WTC11 (cell line): ENCODE measurements at regions not wholly inside any gene's neighbourhood (a gene's known extent, or its start where the extent isn't known, plus 50 kb on each side); places are given as distances from the start of the nearest gene placed in this dataset.

Experiments
- ATAC-seq: fragments of 200-7000 bp; cut with Tn5 transposase; 2 replicates; pipeline ENCODE4 v1.10.0; 2021; ENCODE audit warnings: mild to moderate bottlenecking, moderate library complexity
- CTCF ChIA-PET: fragments of 300-600 bp; sonication (Branson Sonifier 250); formaldehyde crosslinking; loops from one replicate; lab custom pipeline; 2021; ENCODE audit warnings: antibody characterized with exemption; lab: Charles Lee
- POLR2A ChIA-PET: fragments of 350-600 bp; sonication (Branson Sonifier 250); formaldehyde crosslinking; loops from one replicate; lab custom pipeline; 2021; ENCODE audit warnings: antibody characterized with exemption; lab: Charles Lee
- DNase-seq: peaks from one replicate; pipeline ENCODE4 v3.0.0; 2021; ENCODE audit warnings: low spot score
- H3K27ac Mint-ChIP-seq: 2 replicates; pipeline ENCODE4 v1.8.0; 2021; ENCODE audit warnings: mixed read lengths
- H3K27me3 Mint-ChIP-seq: 2 replicates; pipeline ENCODE4 v1.8.0; 2021; ENCODE audit warnings: low read depth, mild to moderate bottlenecking, moderate library complexity, mixed read lengths
- H3K36me3 Mint-ChIP-seq: 2 replicates; pipeline ENCODE4 v1.8.0; 2021; ENCODE audit warnings: mixed read lengths
- H3K4me1 Mint-ChIP-seq: 2 replicates; pipeline ENCODE4 v1.8.0; 2022; ENCODE audit warnings: mixed read lengths
- H3K4me3 Mint-ChIP-seq: 2 replicates; pipeline ENCODE4 v1.8.0; 2021; ENCODE audit warnings: mild to moderate bottlenecking, moderate library complexity, mixed read lengths
- H3K9me3 Mint-ChIP-seq: 2 replicates; pipeline ENCODE4 v1.8.0; 2021; ENCODE audit warnings: mixed read lengths
- ARID4B ChIP-seq: sonication (generic); formaldehyde crosslinking; IDR thresholded peaks from 2 replicates; pipeline ENCODE4 v1.8.0; 2023; ENCODE audit warnings: missing genetic modification reagents, mild to moderate bottlenecking, borderline replicate concordance
- ATF2 ChIP-seq: sonication (generic); formaldehyde crosslinking; IDR thresholded peaks from 2 replicates; pipeline ENCODE4 v1.8.1; 2022; ENCODE audit warnings: low read depth, missing genetic modification reagents, borderline replicate concordance
- ELF4 ChIP-seq: sonication (generic); formaldehyde crosslinking; IDR thresholded peaks from 2 replicates; pipeline ENCODE4 v1.8.1; 2022; ENCODE audit warnings: low read depth, mild to moderate bottlenecking, moderate library complexity, missing genetic modification reagents
- ERG ChIP-seq: fragments of 250-450 bp; sonication (Bioruptor Pico); IDR thresholded peaks from 2 replicates; pipeline ENCODE4 v1.8.0; 2021; ENCODE audit warnings: mild to moderate bottlenecking
- FOXJ3 ChIP-seq: sonication (generic); formaldehyde crosslinking; IDR thresholded peaks from 2 replicates; pipeline ENCODE4 v1.9.0; 2021; ENCODE audit warnings: missing genetic modification reagents, mild to moderate bottlenecking, borderline replicate concordance
- JAZF1 ChIP-seq: fragments of 250-450 bp; sonication (Bioruptor Pico); IDR thresholded peaks from 2 replicates; pipeline ENCODE4 v1.9.0; 2021; ENCODE audit warnings: moderate library complexity, mild to moderate bottlenecking, inconsistent platforms
- KAT7 ChIP-seq: sonication (generic); formaldehyde crosslinking; IDR thresholded peaks from 2 replicates; pipeline ENCODE4 v1.8.1; 2023; ENCODE audit warnings: missing genetic modification reagents, mild to moderate bottlenecking, borderline replicate concordance
- MAX ChIP-seq: sonication (generic); formaldehyde crosslinking; IDR thresholded peaks from 2 replicates; pipeline ENCODE4 v1.8.0; 2022; ENCODE audit warnings: mild to moderate bottlenecking, missing genetic modification reagents
- NR3C1 ChIP-seq: sonication (generic); formaldehyde crosslinking; conservative IDR thresholded peaks from 2 replicates; pipeline ENCODE4 v1.8.1; 2023; ENCODE audit warnings: low read depth, mild to moderate bottlenecking, missing genetic modification reagents
- PRRX2 ChIP-seq: fragments of 250-450 bp; sonication (Bioruptor Pico); IDR thresholded peaks from 2 replicates; pipeline ENCODE4 v1.8.0; 2021; ENCODE audit warnings: mild to moderate bottlenecking
- STAT6 ChIP-seq: sonication (generic); formaldehyde crosslinking; conservative IDR thresholded peaks from 2 replicates; pipeline ENCODE4 v1.8.1; 2023; ENCODE audit warnings: mild to moderate bottlenecking, low read depth, missing genetic modification reagents, moderate library complexity
- TEAD4 ChIP-seq: sonication (generic); formaldehyde crosslinking; IDR thresholded peaks from 2 replicates; pipeline ENCODE4 v1.8.0; 2022; ENCODE audit warnings: mild to moderate bottlenecking, missing genetic modification reagents
- USF1 ChIP-seq: sonication (generic); formaldehyde crosslinking; IDR thresholded peaks from 2 replicates; pipeline ENCODE4 v1.8.0; 2022; ENCODE audit warnings: mild to moderate bottlenecking, missing genetic modification reagents
- ZMAT4 ChIP-seq: fragments of 250-450 bp; sonication (Bioruptor Pico); IDR thresholded peaks from 2 replicates; pipeline ENCODE4 v1.9.0; 2021; ENCODE audit warnings: mild to moderate bottlenecking
- ZNF121 ChIP-seq: sonication (generic); formaldehyde crosslinking; IDR thresholded peaks from 2 replicates; pipeline ENCODE4 v1.8.0; 2023; ENCODE audit warnings: missing genetic modification reagents

GRCh38 chr13:39149896-39150295 lies 111.6 kb downstream of the NHLRC3 start (continued):
- TF ChIP-seq ARID4B (CRISPR knock-in tag) (no peak), KAT7 (CRISPR knock-in tag) (no peak)

- ATAC-seq (no peak), DNase-seq (no peak)
- Mint-ChIP-seq H3K27me3 (no peaks in the 10 kb centered on the region), H3K27ac (no peak overlapping the region), H3K9me3 (peaks cover 13% of the 10 kb centered on the region), H3K4me3 (no peak overlapping the region)
- ChIA-PET CTCF (interaction anchor here (1.0 kb wide), 1 partner anchor 462 kb away, joined by 4 read pairs; no protein-coding TSS in a partner anchor), POLR2A (interaction anchor here (0.6 kb wide), 1 partner anchor 31 kb away, joined by 5 read pairs; no protein-coding TSS in a partner anchor)
- TF ChIP-seq ERG, result no peak
- TF ChIP-seq, all 79 proteins: peak for 0
- Mint-ChIP-seq H3K36me3 (no peaks in the 10 kb centered on the region), H3K4me1 (no peaks in the 10 kb centered on the region)
Measured at GRCh38 chr13:39154041-39154440, 115.8 kb downstream of the NHLRC3 start.

- ATAC-seq, result no peak
- Mint-ChIP-seq H3K4me1 (no peaks in the 10 kb centered on the region), H3K27me3 (peaks cover 2% of the 10 kb centered on the region; the same call in 1 of the 2 replicates), H3K36me3 (no peaks in the 10 kb centered on the region), H3K4me3 (no peak overlapping the region), H3K9me3 (0 out of 2 replicates have a peak, but pooled peaks cover 6% of the 10 kb centered on the region), H3K27ac (no peak overlapping the region)
- ChIA-PET POLR2A (no interaction called here), CTCF (interaction anchor here (1.9 kb wide), 1 partner anchor 15 kb away, joined by 6 read pairs; no protein-coding TSS in a partner anchor)
- no peak for DNase-seq
- no peak for TF ChIP-seq ZNF121
- no peak for TF ChIP-seq ELF4 (CRISPR knock-in tag)
- no peak for TF ChIP-seq ARID4B (CRISPR knock-in tag)
- TF ChIP-seq PRRX2 (CRISPR knock-in tag), result no peak
- no peak for TF ChIP-seq USF1 (CRISPR knock-in tag)
- no peak for TF ChIP-seq NR3C1
- no peak for TF ChIP-seq TEAD4
- TF ChIP-seq ATF2 (CRISPR knock-in tag), result no peak
- TF ChIP-seq MAX (CRISPR knock-in tag), result no peak
- no peak for TF ChIP-seq FOXJ3
- TF ChIP-seq ZMAT4 (CRISPR knock-in tag), result no peak
- TF ChIP-seq STAT6, result no peak
- no peak for TF ChIP-seq JAZF1 (CRISPR knock-in tag)
Measured at GRCh38 chr13:39159393-39159792, 121.1 kb downstream of the NHLRC3 start.
